Stimulated activated CD4-positive, alpha-beta T cell treated with anti-CD3 and anti-CD28 coated beads, Interleukin-15, amount 100 ng/mL, for 48 hours (primary cell): ENCODE measurements at regions not wholly inside any gene's neighbourhood (a gene's known extent, or its start where the extent isn't known, plus 50 kb on each side); places are given as distances from the start of the nearest gene placed in this dataset.
"Not testable (repeated sequence)": the region's sequence is repeated elsewhere in the genome, so short reads cannot be mapped to it uniquely, and the experiment has no call there.

Experiments
- DNase-seq, 2 donors: peaks; one replicate each; pipeline ENCODE4 v3.0.0-alpha.2; 2020; ENCODE audit warnings: low read depth in 2 of 2

DNA sequence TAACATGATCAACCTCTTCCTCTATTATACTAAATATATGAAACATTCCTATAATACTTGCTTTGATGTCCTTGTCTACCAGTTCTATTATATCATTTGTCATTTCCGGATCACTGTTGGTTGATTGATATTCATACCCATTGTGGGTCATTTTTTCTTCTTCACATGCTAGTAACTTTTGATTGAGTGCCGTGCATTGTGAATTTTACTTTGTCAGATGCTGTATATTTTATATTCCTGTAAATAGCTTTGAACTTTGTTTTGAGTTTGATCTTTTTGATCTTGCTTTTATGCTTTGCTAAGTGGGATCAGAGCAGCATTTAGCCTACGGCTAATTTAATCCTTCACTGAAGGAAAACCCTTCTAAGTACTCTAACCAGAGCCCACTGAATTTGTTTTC is 168.9 kb upstream of the RAB6C start:
- no peak for DNase-seq

DNA sequence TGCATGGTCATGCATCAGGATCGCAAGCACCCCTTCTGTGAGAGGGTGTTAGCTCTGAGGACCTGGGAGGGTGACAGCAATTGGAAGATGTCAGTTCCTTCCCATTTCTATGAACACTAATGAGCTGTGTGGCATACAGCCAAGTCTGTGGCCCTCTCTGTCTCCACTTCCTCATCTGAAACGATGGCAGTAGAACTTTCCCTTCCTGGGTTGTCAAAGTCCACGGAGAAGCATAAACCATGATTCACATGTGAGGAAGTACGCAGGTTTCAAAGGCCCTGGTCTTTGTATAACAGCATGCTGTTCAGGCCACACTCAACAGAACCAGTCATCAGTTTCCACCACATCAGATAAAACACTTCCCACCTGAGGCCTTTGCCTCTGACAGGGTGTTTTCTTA is 167.4 kb upstream of the RAB6C start:
- DNase-seq: no peak

DNA sequence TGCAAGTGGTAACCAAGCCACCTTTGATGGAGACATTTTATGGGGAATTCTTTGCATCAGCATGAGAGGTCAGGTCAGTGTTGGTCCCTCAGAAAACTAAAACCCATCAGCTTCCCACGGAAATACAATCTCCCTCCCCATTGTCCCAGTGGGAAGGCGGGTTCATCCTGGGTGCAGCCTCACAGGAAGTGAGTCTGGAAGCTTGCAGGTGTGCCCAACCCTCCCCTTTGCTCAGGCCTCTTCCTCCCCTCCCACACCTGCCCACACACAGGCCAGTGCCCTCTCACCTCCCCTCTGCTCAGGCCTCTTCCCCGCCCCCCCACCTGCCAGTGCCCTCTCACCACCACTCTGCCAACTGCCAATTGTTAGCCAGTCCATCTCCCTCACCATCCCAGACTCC is 166.8 kb upstream of the RAB6C start:
- no peak for DNase-seq

DNA sequence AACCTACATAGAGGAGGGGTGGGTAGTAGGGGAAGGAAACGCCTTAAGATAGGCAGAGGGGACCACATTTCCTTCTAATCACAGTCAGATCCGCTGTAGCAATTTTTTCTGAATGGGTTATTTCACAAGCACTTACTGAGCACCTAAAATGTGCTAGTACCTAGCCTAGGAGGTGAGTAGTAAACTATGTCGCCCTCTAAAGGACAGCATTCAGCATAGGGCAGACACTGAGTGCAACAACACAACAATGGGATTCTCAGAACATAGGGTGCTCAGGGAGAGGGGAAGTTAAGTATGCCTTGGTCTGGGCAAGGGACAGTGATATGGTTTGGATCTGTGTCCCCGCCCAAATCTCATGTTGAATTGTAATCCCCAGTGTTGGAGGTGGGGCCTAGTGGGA is 166.1 kb upstream of the RAB6C start:
- no peak for DNase-seq

DNA sequence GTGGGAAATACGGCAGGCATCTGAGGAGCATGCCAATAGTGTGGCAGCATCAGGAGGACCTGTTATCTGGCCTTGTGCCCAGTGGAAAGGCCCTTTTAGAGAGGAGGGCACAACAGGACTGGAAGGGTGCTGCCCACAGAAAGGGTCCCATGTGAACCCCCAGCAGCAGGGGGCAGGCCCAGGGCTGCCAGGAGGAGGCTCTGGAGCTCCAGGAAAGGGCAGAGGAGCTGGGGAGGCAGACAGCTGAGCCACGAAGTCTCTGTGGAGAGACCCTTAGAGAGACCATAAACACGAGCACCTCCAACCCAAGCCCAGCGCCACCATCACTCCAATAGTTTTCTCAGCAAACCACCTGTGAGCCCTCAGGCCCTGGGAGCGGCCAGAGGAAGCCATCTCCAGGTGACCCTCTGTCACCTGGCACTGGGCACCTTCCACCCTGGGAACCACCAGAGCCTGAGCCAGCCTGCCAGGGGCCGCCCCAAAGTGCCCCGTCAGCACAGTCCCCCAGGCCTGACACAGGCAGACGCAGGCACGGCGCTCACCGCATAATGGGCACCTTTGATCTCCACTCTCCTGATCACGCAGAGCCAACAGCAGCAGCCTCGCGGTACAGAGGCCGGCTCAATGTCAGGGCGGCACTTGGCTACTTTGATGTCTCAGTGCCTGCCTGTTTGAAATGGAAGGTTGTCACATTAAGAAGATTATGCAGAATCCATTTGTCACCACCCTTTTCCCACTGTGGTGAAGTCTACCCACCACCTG is 162.5 kb upstream of the RAB6C start:
- no peak for DNase-seq

DNA sequence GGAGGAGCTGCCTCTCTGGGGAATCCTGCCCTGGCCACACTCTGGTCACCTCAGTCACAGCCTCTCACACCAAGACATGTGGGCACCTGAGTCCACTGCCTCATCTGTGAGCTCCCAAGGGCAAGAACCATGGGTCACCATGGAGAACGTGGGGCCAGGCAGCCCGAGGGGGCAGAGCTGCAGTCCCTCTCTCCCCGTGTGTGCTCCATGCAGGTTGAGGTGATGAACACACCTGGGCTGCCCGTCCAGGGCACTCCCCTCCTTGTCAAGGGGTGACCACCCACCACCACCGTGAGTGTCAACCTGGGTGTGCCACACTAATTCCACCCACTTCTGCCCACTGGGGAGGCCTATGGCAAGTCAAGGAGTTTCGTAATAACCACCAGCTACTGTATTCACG is 159.6 kb upstream of the RAB6C start:
- DNase-seq: no peak

DNA sequence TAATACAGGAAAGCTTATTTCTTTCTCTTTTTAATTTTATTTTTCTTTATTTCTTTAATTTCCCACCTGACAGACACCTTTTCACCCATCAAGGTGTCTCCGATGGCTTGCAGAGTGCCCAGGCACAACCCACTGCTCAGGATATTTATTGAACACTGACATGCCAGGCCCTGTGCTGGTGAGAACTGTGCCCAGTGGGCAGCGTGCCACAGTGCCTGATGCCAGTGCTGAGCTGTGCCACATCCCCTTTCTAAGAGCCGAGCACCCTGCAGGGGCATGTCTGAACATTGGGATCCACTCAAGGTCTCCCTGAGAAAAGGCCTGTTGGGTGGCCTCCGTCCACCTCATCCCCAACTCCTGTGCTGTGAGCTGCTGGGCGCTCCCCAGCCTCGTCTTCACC is 158.6 kb upstream of the RAB6C start:
- no peak for DNase-seq

DNA sequence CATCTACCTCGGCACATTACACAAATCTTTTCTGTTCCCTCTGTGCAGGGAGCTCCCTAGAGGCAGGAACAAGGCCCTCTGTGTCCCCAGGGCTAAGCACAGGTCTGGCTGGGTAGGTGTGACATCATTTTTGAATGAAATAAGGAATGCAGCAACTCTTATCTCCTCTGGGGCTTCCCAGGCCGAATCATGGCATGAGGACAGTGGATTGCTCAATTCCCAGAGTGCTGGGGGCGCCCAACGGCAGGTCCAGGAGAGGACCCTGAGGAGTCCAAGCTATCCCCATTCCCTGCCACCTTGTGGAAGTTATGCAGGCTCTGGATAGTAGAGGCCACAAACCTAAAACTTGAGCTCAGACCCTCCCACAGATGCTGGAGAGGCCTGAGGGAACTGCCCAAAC is 158.0 kb upstream of the RAB6C start:
- DNase-seq: no peak

DNA sequence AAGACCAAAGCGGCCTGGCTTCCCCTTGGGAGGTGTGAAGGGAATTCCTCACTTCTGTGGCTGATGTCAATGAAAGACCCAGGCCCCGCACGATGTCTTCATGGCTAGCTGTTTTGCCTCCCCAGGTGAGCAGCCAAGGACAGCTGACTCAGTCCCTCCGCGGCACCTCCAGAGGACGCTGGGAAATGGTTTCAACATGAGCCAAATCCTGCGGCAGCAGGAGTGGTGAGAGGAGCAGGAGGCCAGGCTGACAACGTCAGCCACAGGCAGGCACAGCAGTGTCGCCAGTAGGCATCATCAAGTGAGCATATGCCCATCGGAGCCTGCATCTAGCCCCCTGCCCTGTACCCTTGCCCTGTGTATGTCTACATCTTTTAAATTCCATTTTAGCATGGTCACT is 156.4 kb upstream of the RAB6C start:
- no peak for DNase-seq

DNA sequence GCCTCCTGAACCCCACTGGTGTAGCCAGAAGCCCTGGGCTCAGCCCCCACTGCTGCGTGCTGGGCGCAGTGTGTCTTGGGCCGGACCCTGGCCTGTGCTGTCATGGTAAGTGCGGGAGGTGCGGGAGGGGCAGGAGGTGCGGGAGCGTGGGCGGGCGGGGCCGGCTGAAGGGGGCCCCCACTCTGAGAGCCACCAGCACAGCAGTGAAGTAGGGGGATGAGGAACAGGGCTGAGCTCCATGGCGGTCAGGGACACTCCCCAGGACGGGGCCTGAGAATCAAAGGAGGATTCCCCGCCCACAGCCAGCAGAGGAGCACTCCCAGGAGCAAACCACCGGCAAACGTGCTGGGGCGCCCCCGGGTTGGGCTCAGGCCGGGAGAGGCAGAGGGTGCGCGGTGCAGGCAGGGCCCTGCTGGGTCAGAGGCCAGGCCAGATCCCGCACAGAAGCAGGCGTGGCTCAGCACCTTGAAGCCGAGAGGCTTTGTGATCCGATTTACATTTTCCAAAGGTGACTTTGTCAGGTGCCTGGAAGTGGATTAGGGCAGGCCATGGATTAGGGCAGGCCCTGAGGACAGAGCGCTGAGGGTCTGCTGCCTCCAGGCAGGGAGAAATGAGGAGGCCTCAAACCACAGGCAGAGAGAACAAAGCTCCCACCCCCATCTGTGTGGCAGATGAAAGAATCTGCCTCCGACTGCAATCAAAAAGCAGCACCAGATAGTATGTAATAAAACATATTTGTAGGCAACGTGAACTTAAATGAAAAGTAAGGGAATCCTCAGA is 152.0 kb upstream of the RAB6C start:
- no peak for DNase-seq

DNA sequence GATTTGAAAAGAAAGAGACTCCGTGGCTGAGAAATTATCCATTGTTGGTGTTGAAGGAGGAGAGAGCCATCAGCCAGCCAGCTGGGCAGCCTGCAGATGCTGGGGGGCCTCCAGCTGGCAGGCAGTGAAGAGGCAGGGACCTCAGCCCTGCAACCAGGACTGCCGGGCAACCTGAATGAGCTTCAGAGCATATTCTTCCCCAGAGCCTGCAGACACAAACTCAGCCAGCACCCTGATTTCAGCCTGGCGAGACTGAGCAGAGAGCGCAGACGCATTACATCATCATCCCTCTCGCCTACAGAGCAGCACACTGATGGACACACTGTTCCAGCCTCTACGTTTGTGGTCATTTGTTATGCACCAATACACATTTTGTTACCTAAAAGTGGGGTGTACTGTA is 150.7 kb upstream of the RAB6C start:
- no peak for DNase-seq

DNA sequence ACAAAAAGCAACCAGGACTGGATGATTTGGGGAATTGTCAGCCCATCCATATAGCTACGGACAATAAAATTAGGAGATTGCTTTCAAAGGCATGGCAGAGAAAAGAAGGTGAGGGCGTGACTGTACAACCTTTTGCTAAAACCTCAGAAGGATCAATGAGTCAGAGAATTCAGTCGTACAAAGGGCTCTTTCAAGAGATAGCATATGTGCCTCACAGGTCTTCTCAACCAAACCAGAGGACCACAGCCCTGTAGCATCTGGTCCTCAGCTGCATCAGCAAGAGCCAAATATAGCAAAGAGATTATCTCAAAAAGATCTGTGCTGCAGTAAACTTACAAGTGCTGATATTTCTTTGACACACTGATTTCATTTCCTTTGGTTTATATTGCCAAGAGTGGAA is 149.9 kb upstream of the RAB6C start:
- DNase-seq: no peak

DNA sequence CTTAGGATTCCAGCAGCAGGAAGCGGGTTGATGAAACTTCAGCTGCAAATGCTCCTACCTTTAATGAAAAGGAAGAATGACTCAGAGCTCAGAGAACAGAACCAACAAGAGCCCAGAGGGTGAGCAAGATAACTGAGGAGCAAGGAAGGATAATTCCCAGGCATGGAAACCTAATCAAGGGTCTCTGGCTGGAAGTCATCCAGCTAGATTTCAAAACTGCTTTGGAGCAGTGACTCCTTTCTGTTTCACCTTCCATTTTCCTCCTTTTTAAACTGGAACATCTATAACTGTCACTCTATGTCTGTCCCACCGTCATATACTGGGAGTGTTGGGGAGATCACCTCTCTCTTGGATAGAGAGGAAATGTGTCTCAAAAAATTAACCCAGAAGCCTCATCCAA is 148.4 kb upstream of the RAB6C start:
- no peak for DNase-seq

DNA sequence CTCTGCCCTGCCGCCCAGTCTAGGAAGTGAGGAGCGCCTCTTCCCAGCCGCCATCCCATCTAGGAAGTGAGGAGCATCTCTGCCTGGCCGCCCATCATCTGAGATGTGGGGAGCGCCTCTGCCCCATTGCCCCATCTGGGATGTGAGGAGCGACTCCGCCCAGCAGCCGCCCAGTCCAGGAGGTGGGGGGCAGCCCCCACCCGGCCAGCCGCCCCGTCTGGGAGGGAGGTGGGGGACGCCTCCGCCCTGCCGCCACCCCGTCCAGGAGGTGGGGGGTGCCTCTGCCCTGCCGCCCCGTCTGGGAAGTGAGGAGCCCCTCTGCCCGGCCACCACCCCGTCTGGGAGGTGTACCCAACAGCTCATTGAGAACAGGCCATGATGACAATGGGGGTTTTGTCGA is 146.0 kb upstream of the RAB6C start:
- DNase-seq: not testable (repeated sequence)

DNA sequence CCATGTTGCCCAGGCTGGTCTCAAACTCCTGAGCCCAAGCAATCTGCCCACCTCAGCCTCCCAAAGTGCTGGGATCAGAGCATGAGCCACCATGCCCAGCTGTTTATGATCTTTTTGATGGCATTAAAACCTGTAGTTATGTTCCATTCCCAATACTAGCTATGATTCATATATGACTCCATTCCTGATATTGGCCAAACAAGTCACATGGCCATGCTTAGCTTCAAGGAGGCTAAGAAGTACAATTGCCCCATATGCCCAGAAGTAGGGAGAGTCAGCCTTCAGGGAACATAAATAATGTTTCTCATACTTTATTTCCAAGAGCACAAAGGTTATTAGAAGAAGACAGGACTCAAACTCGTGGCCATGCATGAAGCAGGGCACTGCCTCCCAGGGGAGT is 132.4 kb upstream of the RAB6C start:
- no peak for DNase-seq

DNA sequence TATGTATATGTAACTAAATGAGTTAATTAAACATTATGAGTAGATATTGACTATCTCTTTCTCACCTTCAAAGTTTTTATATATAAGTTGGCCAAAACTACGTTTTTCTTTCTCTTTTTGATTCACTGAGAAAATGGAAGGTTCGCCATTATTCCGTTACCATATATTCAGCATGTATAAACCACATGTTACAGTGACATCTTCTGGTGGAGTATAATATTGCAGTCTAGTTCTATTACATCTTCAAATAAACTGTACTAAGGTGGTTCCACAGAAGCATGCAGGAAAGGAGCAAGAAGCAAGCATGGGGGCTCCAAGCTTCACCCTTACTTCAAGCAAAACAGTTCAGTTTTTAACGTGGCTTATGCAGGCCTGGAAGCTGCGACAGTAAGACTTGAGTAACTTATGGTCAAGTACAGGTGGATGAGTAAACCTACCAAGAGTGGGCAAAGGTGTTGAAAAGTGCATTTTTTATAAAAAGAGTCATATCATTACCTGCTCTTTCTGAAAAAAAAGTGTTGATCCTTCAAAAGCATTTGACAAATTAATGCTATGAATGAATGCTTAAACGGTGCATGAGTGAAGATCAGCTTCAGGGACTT is 129.8 kb upstream of the RAB6C start:
- no peak for DNase-seq

DNA sequence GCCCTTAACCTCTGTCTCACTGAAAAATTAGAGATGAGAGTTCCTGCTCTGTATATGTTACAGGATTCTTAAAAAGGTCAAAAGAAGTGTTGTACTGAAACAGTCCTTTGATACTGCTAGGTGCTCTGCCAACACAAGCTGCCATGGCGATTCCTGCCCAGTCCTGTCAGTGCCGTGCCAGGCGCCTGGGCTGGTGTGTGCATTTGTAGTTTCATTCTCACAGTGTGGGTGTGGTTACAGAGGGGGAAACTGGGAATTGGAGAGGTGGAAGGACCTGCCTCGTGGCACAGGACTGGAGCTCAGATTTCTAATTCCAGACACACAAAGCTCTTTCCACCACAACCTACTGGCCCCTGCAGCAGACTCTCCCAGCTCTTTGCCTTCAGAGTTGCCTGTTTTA is 122.3 kb upstream of the RAB6C start:
- DNase-seq: no peak

DNA sequence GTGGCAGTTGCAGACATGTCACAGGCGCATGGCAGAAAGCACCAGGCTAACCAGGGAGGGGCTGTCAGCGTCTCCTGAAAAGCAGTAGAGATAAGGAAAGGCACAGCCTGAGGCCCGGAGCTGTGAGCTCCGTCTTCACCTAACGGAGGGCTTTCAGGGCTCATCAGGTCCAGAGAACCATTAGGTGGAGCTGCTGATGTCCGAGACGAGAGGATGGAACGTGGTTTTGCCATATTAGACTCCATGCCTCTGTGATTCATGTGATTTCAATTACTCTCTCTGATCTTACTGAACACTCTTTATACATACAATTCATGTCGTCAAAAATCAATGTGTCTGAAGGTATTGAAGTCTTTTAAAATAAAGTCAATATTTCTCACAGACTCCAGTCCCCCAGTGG is 120.3 kb upstream of the RAB6C start:
- DNase-seq: no peak

DNA sequence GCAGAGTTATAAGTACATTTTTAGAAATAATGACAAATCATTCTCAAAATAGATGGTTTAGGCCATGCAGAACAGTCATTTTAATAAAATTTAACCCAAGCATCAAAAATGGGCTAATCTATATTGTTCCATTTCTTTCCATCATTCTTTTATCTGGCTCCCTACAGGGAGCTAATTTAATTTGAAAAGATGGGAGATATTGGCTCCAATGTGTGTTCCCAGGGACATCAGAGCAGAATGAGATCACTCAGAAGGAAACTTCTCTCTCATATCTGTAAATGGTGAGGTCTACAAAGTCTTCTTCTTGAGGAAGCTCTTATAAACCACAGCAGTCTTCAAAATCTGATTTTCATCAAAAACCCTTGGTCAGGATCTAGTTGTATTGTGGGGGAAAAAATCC is 119.4 kb upstream of the RAB6C start:
- DNase-seq: no peak

DNA sequence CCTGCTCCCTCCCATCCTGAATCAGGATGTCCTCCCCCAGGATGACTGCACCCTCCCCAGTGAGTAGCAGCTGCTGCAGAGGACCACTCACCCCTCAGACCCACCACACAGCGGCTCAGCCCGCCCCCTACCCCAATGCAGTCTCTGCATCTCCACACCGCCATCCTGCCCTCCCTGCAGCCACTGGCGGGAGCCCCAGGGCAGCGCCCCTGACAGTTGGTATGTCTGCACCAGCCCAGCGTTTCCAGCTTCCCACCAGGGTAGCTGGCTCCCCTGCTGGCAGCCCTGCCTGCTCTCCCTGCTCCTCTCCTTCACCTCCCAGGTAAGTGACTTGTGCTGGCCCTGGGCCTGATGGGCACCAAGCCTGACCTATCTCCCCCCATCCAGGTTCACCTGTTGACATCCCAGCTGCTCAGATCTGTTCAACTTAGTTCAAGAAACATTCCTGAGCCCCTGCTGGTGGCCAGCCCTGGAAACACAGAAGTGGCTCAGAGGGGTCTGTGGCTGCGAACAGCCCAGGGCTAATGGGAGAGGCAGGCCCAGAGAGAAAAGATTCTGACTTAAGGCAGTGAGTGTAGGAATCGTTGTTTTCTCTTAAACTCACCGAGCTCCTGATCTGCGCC is 117.7 kb upstream of the RAB6C start:
- DNase-seq: no peak

DNA sequence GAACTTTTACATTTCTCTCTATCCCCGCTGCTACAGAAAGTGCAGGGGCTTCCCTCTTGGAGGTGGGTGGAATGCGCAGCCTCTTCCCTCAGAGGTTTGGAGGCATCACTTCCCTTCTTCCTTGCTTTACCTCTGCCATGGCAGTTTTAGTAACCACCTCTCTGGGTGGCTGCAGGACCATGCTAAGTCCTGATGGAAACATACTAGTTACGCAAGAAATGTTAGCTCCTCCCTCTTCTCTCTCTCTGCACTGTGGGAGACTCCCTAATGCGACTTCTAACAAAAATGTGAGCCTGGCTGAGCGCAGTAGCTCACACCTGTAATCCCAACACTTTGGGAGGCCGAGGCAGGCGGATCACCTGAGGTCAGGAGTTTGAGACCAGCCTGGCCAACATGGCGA is 116.8 kb upstream of the RAB6C start:
- no peak for DNase-seq

DNA sequence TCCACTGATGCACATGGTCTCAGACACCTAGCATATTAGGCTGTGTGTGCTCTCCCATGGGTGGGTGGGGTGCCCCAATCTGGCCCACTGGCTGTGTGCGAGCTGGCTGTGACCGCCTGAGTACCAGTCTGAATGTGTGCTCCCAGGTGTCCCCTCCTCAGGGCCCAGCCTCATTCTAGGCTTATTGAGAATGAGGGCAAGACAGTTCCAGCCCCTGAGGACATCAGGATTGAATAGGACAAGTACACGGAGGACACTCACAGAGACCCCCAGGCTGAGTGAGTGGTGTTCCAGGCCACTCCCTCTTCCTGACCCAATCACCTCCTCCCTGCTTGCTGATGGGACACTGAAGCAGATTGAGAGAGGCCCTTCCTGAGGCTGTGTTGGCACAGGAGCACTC is 116.1 kb upstream of the RAB6C start:
- DNase-seq: no peak

DNA sequence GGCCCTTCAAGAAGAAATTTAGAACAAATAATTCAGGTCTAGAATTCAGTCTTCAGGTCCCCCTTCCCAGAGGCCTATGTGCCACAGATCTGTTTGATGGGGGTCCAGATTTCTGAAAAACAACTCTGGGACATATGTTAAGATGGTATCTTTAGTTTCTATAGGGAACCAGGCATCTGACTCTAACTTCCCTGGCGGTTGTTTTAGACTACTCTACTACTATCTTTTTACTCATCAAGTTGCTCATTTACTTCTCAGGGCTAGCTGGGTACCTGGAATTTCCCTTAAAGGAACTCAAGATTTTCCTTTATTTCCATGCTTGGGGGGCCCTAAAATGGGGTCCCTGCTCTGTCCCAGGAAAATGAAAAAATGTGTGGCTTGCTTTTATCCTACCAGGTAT is 114.7 kb upstream of the RAB6C start:
- DNase-seq: no peak
